ENCODE measurements at regions not wholly inside any gene's neighbourhood (a gene's known extent, or its start where the extent isn't known, plus 50 kb on each side); places are given as distances from the start of the nearest gene placed in this dataset.
A peak's percentile ranks its signal among the peaks of the same experiment; 100 is the strongest.
"Not testable (repeated sequence)": the region's sequence is repeated elsewhere in the genome, so short reads cannot be mapped to it uniquely, and the experiment has no call there.

- no peak for DNase-seq (ENCODE audit: low read depth in 2 of 2)
- H3K4me3 ChIP-seq (replicated peaks in 1 of 2; ENCODE audit: low read depth in 2 of 2, low read length in 2 of 2), result no peak overlapping the region
- TF ChIP-seq CTCF (IDR thresholded peaks at IDR 0.05; ENCODE audit: low read depth, low read length), result no peak
These were observed 50.7 kb upstream of the C12orf71 start for GRCh38 chr12:27133022-27133590.

DNA sequence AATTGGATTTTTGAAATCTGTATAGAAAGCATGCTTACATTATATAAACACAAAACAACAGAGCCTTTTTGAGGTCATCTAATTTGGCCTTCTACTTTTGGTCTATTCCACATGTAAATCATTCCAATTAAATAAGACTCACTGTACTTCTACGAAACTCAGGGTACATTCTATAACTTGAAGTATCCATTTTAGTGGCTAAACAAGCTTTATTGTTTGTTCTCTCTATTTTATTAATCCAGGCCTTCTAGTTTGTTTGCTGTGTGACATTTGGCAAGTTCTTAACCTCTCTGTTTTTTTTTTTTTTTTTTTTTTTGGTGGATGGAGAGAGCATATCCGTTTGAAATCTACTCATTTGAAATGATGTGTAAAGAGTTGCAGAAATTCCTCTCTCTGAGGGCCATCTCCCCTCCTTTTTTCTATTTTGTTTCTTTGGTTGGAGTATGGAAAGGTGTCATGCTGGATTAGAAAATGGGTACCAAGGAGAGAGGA lies 58.1 kb upstream of the C12orf71 start:
- no peak for TF ChIP-seq CTCF (IDR thresholded peaks at IDR 0.05; ENCODE audit: low read depth, low read length)
- DNase-seq (ENCODE audit: low read depth in 2 of 2), result no peak
- H3K4me3 ChIP-seq (replicated peaks in 1 of 2; ENCODE audit: low read depth in 2 of 2, low read length in 2 of 2), result no peak overlapping the region

DNA sequence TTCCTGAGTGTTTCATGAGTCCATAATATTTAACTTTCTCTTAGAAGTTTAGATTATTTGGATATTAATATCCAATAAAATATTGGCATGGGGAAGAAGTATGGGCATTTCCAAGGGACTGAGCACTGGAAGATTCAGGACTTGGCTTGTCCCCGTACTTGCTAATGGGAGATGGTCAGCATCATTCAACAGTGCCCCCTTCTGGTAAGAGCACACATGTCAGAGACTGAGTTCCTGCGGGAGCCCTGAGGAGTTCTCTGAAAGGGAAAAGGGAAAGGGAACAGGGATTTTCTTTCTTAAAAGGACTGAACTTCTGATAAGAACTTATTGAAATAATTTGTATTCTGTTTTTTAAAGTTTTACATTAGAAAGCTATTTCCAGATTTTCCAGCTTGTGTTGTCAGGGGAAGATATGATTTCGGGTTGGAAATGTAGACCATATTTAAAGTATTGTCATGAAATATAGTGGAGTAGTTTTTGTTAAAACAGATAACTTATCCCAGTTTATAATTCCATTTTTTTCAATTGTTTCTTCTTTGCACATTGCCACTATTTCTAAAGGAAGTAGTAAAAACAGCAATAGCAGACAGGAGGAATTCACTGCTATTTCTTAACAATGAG lies 59.8 kb upstream of the C12orf71 start:
- peak; percentile 90 for TF ChIP-seq CTCF (IDR thresholded peaks at IDR 0.05; ENCODE audit: low read depth, low read length)
- peak; percentile 91 to 92 for DNase-seq (ENCODE audit: low read depth in 2 of 2)
- H3K4me3 ChIP-seq (replicated peaks in 1 of 2; ENCODE audit: low read depth in 2 of 2, low read length in 2 of 2), result no peak overlapping the region

DNA sequence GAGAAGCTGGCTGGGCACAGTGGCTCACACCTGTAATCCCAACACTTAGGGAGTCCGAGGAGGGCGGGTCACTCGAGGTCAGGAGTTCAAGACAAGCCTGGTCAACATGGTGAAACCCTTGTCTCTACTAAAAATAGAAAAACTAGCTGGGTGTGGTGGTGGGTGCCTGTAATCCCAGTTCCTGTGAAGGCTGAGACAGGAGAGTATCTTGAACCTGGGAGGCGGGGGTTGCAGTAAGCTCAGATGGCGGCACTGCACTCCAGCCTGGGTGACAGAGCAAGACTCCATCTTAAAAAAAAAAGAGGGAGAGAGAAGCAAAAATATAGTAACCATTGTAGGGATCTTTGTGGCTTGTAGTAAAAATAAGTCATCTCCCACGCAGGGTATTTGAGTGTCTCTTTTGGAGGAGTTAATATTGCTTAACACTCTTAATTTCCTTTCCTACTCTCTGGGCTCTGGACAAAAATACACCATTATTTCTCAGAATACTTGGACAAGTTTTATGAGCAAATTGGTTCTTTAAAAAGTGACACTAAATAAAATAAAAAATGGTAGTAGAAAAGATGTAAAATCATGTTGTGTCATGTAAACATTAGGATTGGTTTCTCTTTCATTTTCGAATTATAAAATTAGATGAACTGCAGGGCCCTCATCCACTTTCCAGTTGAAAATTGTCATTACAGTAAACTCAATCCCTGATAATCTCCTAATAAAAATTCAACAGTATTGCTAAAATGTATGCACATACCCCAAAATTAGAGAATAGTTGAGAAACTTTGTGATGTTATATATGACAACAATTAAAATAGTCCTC lies 61.1 kb upstream of the C12orf71 start:
- DNase-seq (ENCODE audit: low read depth in 2 of 2), result peak in 1 of 2 donors; percentile 22
- H3K4me3 ChIP-seq (replicated peaks in 1 of 2; ENCODE audit: low read depth in 2 of 2, low read length in 2 of 2), result no peak overlapping the region
- no peak for TF ChIP-seq CTCF (IDR thresholded peaks at IDR 0.05; ENCODE audit: low read depth, low read length)

DNA sequence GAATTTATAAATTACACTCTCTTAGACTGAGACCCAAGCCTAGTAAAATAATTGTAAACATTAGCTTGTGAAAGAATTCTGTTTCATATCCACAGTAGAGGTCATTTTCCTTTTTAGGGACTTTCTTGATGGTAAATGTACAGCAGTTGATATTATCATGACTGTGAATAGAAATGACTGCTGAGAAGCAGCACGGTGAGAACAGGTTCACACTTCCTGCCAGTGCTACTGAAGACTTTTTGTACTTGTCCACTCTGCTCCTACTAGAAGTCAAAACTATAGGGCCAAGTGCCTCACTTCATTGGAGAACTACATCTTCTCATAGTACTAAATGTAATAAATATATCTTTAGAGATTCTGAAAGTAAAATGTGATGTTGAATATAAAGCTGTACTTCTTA lies 63.3 kb upstream of the C12orf71 start:
- not testable (repeated sequence) for DNase-seq (ENCODE audit: low read depth in 2 of 2); H3K4me3 ChIP-seq (replicated peaks in 1 of 2; ENCODE audit: low read depth in 2 of 2, low read length in 2 of 2)

- no peak for DNase-seq (ENCODE audit: low read depth in 2 of 2)
- H3K4me3 ChIP-seq (replicated peaks in 1 of 2; ENCODE audit: low read depth in 2 of 2, low read length in 2 of 2), result no peak overlapping the region
- no peak for TF ChIP-seq CTCF (IDR thresholded peaks at IDR 0.05; ENCODE audit: low read depth, low read length)
These were observed 66.0 kb upstream of the C12orf71 start for GRCh38 chr12:27148373-27148772.

DNA sequence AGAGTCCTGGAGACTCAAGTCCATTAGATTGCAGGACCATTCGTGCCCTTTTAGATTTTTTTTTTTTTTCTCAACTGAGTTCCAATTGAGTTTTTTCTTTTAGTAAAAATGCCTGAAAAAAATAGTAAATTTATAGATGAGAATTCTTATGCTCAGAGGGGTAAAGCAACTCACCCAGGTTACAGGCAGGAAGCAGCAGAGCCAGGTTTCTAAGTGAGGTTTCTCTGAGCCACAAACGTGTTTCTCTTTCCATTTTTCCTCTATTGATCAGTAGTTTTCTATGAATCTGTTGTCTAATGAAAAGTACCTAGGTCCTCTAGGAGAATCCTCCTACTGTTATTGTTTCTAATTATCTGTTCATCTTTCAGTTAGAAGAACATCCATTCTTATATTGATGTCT lies 66.4 kb upstream of the C12orf71 start:
- H3K4me3 ChIP-seq (replicated peaks in 1 of 2; ENCODE audit: low read depth in 2 of 2, low read length in 2 of 2), result no peak overlapping the region
- TF ChIP-seq CTCF (IDR thresholded peaks at IDR 0.05; ENCODE audit: low read depth, low read length), result no peak
- no peak for DNase-seq (ENCODE audit: low read depth in 2 of 2)
